GM12873 (cell line): ENCODE measurements at regions not wholly inside any gene's neighbourhood (a gene's known extent, or its start where the extent isn't known, plus 50 kb on each side); places are given as distances from the start of the nearest gene placed in this dataset.

Experiments
- TF ChIP-seq, protein P1 (sequence below): IDR thresholded peaks from 2 replicates; pipeline ENCODE4 v1.5.1; 2012; ENCODE audit warnings: low read depth, mild to moderate bottlenecking, moderate library complexity, low read length, control low read depth; ENCODE audit not compliant: insufficient read depth; ENCODE audit errors: missing control alignments

DNA sequence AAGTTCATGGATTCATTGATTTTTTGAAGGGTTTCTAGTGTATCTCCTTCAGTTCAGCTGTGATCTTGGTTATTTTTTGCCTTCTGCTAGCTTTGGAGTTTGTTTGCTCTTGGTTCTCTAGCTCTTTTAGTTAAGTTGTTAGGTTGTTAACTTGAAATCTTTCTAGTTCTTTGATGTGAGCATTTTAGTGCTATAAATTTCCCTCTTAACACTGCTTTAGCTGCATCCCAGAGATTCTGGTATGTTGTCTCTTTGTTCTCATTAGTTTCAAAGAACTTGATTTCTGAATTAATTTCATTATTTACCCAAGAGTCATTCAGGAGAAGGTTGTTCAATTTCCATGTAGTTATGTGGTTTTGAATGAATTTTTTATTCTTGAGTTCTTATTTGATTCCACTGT lies 210.6 kb downstream of the IRS1 start:
- TF ChIP-seq, protein P1, sequence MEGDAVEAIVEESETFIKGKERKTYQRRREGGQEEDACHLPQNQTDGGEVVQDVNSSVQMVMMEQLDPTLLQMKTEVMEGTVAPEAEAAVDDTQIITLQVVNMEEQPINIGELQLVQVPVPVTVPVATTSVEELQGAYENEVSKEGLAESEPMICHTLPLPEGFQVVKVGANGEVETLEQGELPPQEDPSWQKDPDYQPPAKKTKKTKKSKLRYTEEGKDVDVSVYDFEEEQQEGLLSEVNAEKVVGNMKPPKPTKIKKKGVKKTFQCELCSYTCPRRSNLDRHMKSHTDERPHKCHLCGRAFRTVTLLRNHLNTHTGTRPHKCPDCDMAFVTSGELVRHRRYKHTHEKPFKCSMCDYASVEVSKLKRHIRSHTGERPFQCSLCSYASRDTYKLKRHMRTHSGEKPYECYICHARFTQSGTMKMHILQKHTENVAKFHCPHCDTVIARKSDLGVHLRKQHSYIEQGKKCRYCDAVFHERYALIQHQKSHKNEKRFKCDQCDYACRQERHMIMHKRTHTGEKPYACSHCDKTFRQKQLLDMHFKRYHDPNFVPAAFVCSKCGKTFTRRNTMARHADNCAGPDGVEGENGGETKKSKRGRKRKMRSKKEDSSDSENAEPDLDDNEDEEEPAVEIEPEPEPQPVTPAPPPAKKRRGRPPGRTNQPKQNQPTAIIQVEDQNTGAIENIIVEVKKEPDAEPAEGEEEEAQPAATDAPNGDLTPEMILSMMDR: no peak

DNA sequence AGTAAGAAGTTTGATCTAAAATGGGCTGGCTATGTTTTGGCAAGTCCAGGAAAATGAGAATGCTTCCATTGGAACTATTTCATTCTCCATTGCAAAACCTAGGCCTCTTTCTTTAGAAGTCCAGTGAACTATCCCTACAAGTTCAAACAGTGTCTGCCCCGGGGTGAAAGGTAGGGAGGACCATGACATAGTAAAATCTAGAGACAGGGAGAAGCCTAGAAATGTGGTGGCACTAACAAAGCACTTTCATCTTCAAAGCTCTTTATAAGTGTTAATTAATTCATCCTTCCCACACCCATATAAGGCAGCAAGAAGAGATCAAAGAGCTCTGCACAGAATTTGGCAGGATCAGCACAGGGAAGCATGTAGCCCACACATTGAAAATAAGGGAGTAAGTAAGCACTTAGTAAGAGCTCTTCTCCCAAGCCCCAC lies 214.5 kb downstream of the IRS1 start:
- TF ChIP-seq, protein P1: no peak

DNA sequence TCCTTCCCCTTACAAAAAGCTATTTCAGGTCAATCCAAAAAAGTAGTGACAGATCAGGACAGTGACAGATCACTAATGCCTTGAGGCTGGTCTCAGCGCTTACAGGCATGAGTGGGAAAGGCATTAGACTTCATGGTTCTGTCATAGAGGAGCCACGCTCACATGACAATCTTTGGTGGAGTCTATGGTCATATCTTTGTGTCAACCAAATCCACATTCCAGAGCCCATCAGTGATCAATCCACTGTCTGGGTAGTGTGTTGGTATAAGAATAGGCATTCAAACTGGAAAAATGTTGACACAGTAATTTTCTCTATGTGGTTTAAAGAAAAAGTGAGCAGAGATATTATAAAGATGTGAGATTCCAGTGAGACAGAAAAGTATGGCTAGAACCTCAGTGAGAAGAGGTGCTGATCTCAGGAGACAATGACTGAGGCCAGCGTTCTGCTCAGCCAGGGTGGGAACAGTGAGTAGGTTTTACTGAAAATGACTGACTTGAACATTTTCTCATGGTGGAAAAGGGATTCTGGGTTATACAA lies 215.0 kb downstream of the IRS1 start:
- TF ChIP-seq, protein P1: no peak

DNA sequence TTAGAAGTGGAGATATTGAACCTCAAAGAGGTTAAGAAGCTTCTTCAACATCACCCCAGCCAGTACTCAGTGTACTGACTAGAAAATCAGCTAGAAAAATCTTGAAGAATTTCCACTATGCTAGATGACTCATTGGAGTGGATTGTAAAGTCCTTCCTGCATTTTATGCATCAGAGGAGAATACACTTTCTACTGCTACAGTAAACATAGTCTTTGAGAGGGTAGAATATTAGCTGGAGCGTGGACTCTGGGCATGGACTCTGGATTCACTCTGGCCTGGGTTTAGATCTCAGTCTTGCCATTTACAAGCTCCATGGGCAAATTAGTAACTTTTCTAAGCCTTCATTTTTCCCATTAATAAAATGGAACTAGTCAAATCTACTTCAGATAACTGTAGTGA lies 215.9 kb downstream of the IRS1 start:
- TF ChIP-seq, protein P1: no peak

DNA sequence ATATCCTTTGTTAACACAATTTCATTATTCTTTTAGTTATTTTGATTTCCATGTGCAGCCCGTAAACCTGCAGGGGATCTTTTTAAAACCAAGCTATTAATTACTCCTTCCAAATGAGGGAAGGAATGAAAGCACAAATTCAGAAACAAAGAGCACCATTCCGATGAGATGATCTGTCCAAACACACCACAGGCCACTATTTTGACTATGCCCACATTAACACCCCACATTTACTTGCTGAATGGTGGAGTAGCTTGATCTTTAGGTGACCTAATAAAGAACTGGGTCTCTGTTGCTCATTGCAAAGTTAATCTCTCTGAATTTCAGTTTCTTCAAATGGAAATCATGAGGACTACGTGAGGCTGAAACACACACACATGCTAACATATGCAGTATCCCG lies 218.0 kb downstream of the IRS1 start:
- TF ChIP-seq, protein P1: no peak

DNA sequence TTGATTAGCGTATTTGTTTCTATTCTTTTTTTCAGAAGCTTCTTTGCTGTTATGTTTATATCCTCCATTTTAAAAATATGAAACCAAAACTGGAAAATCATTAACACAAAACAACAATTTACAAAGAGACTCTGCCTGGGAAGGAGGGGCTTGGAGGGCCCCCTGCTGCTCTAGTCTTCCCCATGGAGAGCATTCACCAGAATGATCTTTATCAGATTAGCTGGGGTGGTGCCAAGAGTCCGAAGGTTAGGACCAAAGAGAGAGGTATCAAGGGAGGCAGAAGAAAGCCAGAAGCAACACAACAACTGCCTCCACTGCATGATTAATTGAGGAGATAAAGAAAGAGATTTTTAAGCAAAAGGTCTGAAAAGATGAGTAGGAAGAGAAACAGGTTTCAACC lies 218.6 kb downstream of the IRS1 start:
- TF ChIP-seq, protein P1: no peak

DNA sequence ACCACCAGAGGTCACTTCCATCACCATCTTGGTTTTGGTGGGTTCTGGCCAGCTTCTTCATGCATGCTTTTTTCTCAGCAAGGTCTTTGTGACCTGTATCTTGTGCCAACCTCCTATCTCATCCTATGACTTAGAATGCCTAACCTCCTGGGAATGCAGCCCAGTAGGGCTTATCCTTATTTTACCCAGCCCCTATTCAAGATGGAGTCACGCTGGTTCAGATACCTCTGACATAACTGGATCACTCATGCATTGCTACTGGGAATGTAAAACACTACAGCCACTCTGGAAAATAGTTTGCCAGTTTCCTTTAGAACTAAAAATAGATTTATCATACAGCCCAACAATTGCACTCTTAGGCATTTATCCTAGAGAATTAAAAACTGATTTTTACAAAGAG lies 219.2 kb downstream of the IRS1 start:
- TF ChIP-seq, protein P1: no peak
